ENCODE measurements at regions not wholly inside any gene's neighbourhood (a gene's known extent, or its start where the extent isn't known, plus 50 kb on each side); places are given as distances from the start of the nearest gene placed in this dataset.

DNA sequence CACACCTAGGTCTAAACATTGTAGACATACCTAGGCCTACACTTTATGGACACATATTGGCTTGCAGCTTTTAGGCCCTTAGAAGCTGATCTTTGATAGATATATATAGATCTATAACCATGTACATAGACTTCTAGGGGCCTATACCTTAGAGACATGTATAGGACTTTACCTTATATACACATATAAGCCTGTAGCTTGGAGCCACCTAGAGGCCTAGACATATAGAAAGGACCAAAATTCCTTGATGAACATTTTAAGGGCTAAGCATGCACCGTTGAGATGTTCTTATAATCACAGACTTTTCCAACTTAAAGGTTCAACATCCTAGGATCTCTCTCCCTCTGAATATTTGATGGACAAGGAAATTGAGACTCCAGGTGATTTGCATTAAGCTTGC lies 371.7 kb upstream of the SASH1 start:
- TF ChIP-seq, protein P1, sequence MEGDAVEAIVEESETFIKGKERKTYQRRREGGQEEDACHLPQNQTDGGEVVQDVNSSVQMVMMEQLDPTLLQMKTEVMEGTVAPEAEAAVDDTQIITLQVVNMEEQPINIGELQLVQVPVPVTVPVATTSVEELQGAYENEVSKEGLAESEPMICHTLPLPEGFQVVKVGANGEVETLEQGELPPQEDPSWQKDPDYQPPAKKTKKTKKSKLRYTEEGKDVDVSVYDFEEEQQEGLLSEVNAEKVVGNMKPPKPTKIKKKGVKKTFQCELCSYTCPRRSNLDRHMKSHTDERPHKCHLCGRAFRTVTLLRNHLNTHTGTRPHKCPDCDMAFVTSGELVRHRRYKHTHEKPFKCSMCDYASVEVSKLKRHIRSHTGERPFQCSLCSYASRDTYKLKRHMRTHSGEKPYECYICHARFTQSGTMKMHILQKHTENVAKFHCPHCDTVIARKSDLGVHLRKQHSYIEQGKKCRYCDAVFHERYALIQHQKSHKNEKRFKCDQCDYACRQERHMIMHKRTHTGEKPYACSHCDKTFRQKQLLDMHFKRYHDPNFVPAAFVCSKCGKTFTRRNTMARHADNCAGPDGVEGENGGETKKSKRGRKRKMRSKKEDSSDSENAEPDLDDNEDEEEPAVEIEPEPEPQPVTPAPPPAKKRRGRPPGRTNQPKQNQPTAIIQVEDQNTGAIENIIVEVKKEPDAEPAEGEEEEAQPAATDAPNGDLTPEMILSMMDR (IDR thresholded peaks at IDR 0.05; ENCODE audit: borderline replicate concordance, extremely low read depth, low read length, poor library complexity, severe bottlenecking): peak; percentile 31
- no peak for TF ChIP-seq EZH2 (IDR thresholded peaks at IDR 0.05; ENCODE audit: borderline replicate concordance, low read depth, low read length, severe bottlenecking)
